NCI-H1694 (cell line): ENCODE measurements at regions not wholly inside any gene's neighbourhood (a gene's known extent, or its start where the extent isn't known, plus 50 kb on each side); places are given as distances from the start of the nearest gene placed in this dataset.

Experiments
- DNase-seq: peaks from one replicate; lab custom pipeline; 2025; lab: John Stamatoyannopoulos, UW

DNA sequence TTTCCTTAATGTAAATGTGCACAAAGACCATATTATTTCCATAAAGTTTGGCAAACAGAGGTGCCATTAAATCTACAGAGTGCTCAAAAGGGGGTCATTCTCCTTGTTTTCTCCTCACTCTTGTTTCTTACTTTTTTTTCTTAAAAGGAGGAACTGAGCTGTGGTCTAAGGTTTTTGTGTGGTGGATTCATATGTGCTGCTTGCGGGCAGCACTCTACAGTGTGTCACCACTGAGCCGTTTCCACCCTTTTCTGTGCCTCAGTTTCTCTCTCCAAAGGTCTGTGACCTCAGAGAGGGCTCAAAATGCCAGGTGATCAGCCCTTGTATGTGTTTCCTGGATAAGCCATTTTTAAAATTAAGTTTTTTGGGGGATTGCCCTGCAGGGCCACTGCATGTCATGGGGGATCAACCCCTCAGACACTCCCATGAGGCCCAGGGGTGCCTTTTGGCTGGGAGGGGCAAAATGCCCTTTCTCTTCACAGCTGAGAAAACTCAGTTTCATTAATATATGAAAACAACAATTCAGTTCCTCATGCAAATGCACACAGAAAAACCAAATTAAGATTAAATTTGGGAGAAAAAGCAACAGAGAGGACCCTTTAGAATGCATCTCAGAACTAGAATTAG, 56.9 kb upstream of the VOPP1 start:
- no peak for DNase-seq

DNA sequence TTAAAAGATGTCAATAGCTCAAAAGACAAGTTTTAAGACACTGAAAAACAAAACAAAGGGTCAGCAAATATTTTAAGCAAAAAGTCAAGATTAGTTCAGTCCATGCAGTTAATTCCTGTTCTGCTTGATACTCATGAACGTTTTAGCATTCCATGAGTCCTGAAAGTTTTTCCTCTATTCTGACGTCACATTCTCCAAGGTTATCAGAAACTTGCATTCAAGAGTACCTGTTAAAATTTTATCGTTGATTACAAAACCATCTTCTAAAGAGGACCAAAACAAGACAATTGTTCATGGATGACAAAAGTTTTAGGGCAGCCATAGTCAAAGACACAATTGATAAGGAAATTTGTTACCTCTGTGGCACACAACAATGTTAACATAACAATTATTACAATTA, 52.5 kb upstream of the VOPP1 start:
- DNase-seq, result no peak

DNA sequence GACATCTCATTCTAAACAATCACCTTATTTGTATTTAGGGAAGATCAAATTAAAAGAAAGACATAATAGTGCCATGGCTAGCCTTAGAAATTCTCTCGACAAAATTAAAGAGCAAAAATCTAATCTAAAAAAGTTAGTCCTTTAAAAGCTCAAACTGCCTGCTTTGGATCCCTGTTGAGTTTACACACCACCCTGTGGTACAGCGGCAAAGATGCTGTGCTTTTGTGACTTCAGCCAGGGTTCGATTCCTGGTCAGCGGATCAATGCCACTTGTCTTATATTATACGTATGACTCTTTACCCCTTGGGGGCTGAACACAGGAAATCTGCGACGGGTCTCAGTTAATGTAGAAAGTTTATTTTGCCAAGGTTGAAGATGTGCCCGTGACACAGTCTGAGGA, 51.3 kb upstream of the VOPP1 start:
- no peak for DNase-seq

DNA sequence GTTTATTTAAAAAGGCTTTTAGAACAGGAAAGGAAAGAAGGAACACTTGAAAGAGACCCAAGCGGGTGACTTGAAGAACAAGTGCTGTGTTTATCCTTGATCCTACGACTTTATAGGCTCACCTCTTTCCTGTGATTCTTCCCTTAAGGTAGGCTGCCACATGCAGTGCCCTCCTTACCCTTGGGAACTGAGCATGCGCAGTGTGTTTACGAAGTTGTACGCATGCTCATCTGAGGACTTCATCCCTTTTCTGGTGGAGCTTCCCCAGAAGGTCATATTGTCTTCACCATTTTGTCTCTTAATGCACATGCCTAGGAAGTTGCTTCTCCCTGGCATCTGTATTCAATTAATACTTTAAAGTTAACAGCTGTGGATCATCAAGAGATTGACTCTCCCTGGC, 49.9 kb upstream of the VOPP1 start:
- no peak for DNase-seq
